WERI-Rb-1 (cell line): ENCODE measurements at regions not wholly inside any gene's neighbourhood (a gene's known extent, or its start where the extent isn't known, plus 50 kb on each side); places are given as distances from the start of the nearest gene placed in this dataset.

Source experiments
- DNase-seq: peaks from one replicate; pipeline ENCODE4 v3.0.0-alpha.2; 2020
- H3K27ac ChIP-seq: fragments of 250-450 bp; sonication (Bioruptor Pico); 2 replicates; pipeline ENCODE4 v1.5.1; 2020; ENCODE audit warnings: mild to moderate bottlenecking, moderate library complexity
- H3K27me3 ChIP-seq: fragments of 250-450 bp; sonication (Bioruptor Pico); 2 replicates; pipeline ENCODE4 v1.5.1; 2021; ENCODE audit warnings: mild to moderate bottlenecking, low read depth, moderate library complexity; ENCODE audit not compliant: insufficient read depth, severe bottlenecking
- H3K36me3 ChIP-seq: fragments of 250-450 bp; sonication (Bioruptor Pico); 2 replicates; pipeline ENCODE4 v1.5.1; 2020; ENCODE audit warnings: mild to moderate bottlenecking, moderate library complexity
- H3K4me3 ChIP-seq: 2 replicates; pipeline ENCODE4 v1.5.1; 2011; ENCODE audit warnings: low read depth, mild to moderate bottlenecking, control low read depth, low read length
- H3K9me3 ChIP-seq: fragments of 250-450 bp; sonication (Bioruptor Pico); 2 replicates; pipeline ENCODE4 v1.5.1; 2021; ENCODE audit warnings: mild to moderate bottlenecking, moderate library complexity; ENCODE audit not compliant: severe bottlenecking
- CTCF ChIP-seq: IDR thresholded peaks from 2 replicates; pipeline ENCODE4 v1.5.1; 2011; ENCODE audit warnings: low read depth, mild to moderate bottlenecking, control low read depth, inconsistent platforms, low read length

DNA sequence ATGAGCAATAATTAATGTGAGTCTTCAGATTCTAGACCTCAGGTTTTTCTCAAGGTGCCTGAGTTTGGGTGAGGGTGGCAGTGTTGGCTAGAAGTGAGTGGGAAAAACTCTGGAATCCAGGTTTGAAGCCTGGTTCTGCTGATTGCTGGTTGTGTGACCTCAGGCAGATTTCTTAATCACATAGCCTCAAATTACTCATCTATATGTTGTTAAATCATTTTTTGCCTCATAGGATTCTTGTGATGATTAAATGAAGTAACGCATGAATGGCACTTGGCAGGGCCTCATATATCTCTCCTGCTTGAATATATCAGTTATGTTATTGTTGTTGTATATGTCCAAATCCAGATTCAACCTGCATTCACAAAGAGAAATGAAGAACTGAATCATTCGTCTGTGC is 60.5 kb downstream of the NR2F2 start:
- TF ChIP-seq CTCF, result no peak
- Histone ChIP-seq H3K27me3 (peaks cover 63% of the 10 kb centered on the region), H3K36me3 (no peaks in the 10 kb centered on the region), H3K4me3 (no peak overlapping the region), H3K9me3 (no peaks in the 10 kb centered on the region), H3K27ac (no peak overlapping the region)
- no peak for DNase-seq

DNA sequence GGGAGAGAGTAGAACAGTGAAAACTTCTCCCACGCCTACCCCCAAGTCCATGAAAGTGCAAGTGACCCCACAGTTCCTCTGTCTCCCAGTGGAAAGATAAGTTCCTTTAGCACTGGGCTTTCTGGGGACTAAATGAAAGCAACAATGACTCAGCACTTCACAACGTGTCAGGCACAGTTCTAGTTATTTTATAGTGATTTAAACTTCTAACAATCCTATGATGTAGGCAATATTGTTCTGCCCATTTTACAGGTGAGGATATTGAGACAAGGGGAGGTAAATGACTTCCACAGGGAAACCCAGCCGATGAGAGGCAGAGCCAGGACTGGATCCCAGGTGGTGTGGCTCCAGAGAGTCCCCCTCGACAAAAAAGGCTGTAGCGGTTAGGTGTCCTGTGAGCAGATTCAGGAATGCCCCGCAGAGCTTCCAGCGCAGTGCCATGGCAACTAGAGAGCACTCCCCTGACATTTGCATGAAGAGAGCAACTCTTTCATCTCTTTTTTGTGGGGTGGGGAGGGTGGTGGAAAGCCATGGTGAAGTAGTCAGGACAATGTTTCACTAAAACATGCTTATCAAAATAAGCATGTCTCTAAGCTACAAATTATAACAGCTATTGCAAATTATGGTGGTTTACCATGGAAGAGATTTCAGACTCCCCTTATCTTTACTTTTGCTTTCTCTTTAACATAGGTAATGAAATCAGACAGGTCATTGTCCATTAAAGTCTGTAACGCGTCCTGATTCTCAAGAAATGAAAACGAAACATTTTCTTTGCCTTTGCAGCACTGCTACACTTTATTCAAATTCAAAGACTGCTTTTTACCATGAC is 62.1 kb downstream of the NR2F2 start:
- Histone ChIP-seq H3K36me3 (no peaks in the 10 kb centered on the region), H3K4me3 (no peak overlapping the region), H3K27me3 (peaks cover 69% of the 10 kb centered on the region), H3K27ac (no peak overlapping the region), H3K9me3 (no peaks in the 10 kb centered on the region)
- no peak for DNase-seq
- TF ChIP-seq CTCF, result no peak

GRCh38 chr15:96393209-96393513 is 62.7 kb downstream of the NR2F2 start:
- TF ChIP-seq CTCF, result no peak
- no peaks in the 10 kb centered on the region for H3K9me3 ChIP-seq
- DNase-seq, result no peak
- no peak overlapping the region for H3K27ac ChIP-seq
- peaks cover 69% of the 10 kb centered on the region for H3K27me3 ChIP-seq
- H3K36me3 ChIP-seq, result no peaks in the 10 kb centered on the region
- H3K4me3 ChIP-seq, result no peak overlapping the region

GRCh38 chr15:96395687-96396086 is 65.2 kb downstream of the NR2F2 start:
- Histone ChIP-seq H3K4me3 (no peak overlapping the region), H3K9me3 (no peaks in the 10 kb centered on the region), H3K36me3 (no peaks in the 10 kb centered on the region), H3K27me3 (peaks cover 78% of the 10 kb centered on the region), H3K27ac (no peak overlapping the region)
- no peak for DNase-seq
- TF ChIP-seq CTCF, result no peak

DNA sequence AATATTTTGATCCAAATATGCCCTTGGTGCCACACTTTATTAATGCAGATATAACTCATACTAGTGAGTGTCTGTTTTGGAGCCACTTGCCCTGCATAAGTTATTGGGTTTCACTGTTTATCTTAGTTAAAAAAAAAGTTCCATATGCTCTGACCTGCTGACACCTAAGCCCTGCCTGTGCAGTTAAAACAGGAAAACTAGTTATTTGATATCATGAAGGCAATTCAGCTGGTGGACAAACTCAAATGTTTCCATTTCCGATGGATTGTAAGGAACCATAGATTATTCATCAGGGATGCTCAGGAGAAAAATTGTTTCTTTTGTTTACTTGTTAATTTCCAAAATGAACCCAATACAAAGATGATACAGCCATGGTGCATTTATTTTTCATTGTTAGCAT is 68.3 kb downstream of the NR2F2 start:
- no peak for DNase-seq
- Histone ChIP-seq H3K27ac (no peak overlapping the region), H3K4me3 (no peak overlapping the region), H3K27me3 (peaks cover 77% of the 10 kb centered on the region), H3K9me3 (no peaks in the 10 kb centered on the region), H3K36me3 (no peaks in the 10 kb centered on the region)
- no peak for TF ChIP-seq CTCF

DNA sequence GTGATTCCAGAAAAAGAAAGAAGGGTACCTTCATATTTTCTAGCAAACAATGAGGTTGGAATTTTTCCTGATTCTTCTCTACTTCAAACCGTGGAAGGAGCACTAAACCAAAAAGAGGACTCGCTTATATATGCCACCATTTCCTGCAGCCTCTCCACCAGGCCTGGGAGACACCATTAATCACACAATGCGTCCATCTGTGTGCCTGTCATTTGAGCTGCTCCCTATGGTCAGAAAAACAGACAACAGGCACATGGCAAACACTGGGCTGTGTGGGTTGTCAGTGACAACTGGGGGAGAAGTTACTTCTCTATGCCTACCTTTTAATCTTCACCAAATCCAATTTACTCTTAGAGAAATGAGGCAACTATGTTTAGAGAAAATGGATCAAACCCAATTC is 71.9 kb downstream of the NR2F2 start:
- Histone ChIP-seq H3K4me3 (no peak overlapping the region), H3K27me3 (peaks cover 73% of the 10 kb centered on the region), H3K36me3 (no peaks in the 10 kb centered on the region), H3K9me3 (no peaks in the 10 kb centered on the region), H3K27ac (no peak overlapping the region)
- DNase-seq, result no peak
- no peak for TF ChIP-seq CTCF
